HG03460 (cell line): ENCODE measurements at regions not wholly inside any gene's neighbourhood (a gene's known extent, or its start where the extent isn't known, plus 50 kb on each side); places are given as distances from the start of the nearest gene placed in this dataset.
"Not testable (repeated sequence)": the region's sequence is repeated elsewhere in the genome, so short reads cannot be mapped to it uniquely, and the experiment has no call there.

Source experiments
- ATAC-seq: cut with Tn5 transposase; IDR thresholded peaks from one replicate; pipeline ENCODE4 v1.9.1; 2021; ENCODE audit not compliant: unreplicated experiment

GRCh38 chr2:113341191-113341869, 62.6 kb upstream of the PAX8 start:
- ATAC-seq: no peak

- no peak for ATAC-seq
Observed at GRCh38 chr2:113337809-113338208, 59.1 kb upstream of the PAX8 start.

GRCh38 chr2:113336040-113336439, 57.3 kb upstream of the PAX8 start:
- ATAC-seq: not testable (repeated sequence)

DNA sequence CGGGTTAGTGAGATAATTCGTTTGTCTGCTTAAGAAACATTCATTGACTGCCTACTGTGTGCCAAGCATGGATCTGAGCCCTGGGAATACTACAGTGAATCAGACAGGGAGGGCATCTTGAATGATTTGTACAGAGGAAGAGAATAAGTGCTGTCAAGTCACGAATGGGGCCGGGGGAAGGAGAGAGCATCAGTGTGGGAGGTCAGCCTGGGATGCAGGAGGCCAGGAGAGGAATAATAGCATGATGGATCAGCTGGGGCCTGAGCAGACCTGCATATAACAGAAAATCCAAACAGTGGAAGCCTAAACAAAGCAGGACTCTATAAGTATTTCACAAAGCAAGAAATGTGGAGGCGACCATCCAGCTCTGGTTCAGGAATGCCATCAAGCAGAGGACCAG, 55.4 kb upstream of the PAX8 start:
- no peak for ATAC-seq

- not testable (repeated sequence) for ATAC-seq
Observed at GRCh38 chr2:113333735-113334134, 55.0 kb upstream of the PAX8 start.

- not testable (repeated sequence) for ATAC-seq
Observed at GRCh38 chr2:113330060-113330767, 51.5 kb upstream of the PAX8 start.

- not testable (repeated sequence) for ATAC-seq
Observed at GRCh38 chr2:113328973-113329372, 50.3 kb upstream of the PAX8 start.

- not testable (repeated sequence) for ATAC-seq
Observed at GRCh38 chr2:113328572-113328971, 49.9 kb upstream of the PAX8 start.
